Endothelial cell of umbilical vein (primary cell): ENCODE measurements at regions not wholly inside any gene's neighbourhood (a gene's known extent, or its start where the extent isn't known, plus 50 kb on each side); places are given as distances from the start of the nearest gene placed in this dataset.

ENCODE experiments used
- BruUV-seq: library from RNA; stranded (reverse); fragments of 400-500 nt; replicated peaks from 2 replicates; lab custom pipeline; 2021; lab: Mats Ljungman, UMichigan
- CTCF ChIA-PET: fragments of 300-600, 350-600 bp; sonication (Branson Sonifier 250); formaldehyde crosslinking; loops from one replicate; lab custom pipeline; 2021; ENCODE audit warnings: antibody characterized with exemption, inconsistent platforms; lab: Charles Lee
- POLR2A ChIA-PET: fragments of 300-600, 350-600 bp; sonication (Branson Sonifier 250); formaldehyde crosslinking; loops from one replicate; lab custom pipeline; 2021; ENCODE audit warnings: antibody characterized with exemption, inconsistent platforms; lab: Charles Lee
- DNase-seq: peaks from one replicate; pipeline ENCODE4 v3.0.0-alpha.2; 2011; ENCODE audit warnings: low read depth, low spot score
- FAIRE-seq: peaks from 2 replicates; lab custom pipeline; 2011; peaks lifted over from hg19 to GRCh38; lab: Jason Lieb, UNC
- H2AFZ ChIP-seq: 2 replicates; pipeline ENCODE4 v1.6.0; 2012; ENCODE audit warnings: low read depth, low read length, control low read depth, inconsistent platforms
- H3K27ac ChIP-seq: 2 replicates; pipeline ENCODE4 v1.5.1; 2011; ENCODE audit warnings: low read depth, mild to moderate bottlenecking, control low read depth, low read length, moderate library complexity; ENCODE audit not compliant: insufficient read depth
- H3K27me3 ChIP-seq, 2 experiments: 2 replicates each; pipeline versions ENCODE4 v1.6.0 to v1.6.1; 2011; ENCODE audit warnings: low read length in 2 of 2, mixed read lengths in 1 of 2; ENCODE audit not compliant: control insufficient read depth in 2 of 2, insufficient read depth in 2 of 2
- H3K36me3 ChIP-seq, 2 experiments: 2 replicates in 1 of 2; 3 replicates in 1 of 2; pipeline ENCODE4 v1.5.1; 2011; ENCODE audit warnings: low read length in 2 of 2, mild to moderate bottlenecking in 1 of 2, moderate library complexity in 1 of 2; ENCODE audit not compliant: control insufficient read depth in 2 of 2, insufficient read depth in 2 of 2; ENCODE audit errors: extremely low read depth in 1 of 2
- H3K4me1 ChIP-seq: 3 replicates; pipeline ENCODE4 v1.5.1; 2011; ENCODE audit warnings: mild to moderate bottlenecking, low read length; ENCODE audit not compliant: control insufficient read depth, insufficient read depth; ENCODE audit errors: extremely low read depth
- H3K4me2 ChIP-seq: 2 replicates; pipeline ENCODE4 v1.6.1; 2011; ENCODE audit warnings: low read length, control low read depth, mixed read lengths; ENCODE audit not compliant: insufficient read depth
- H3K4me3 ChIP-seq, 3 experiments: fragments of 200-600 bp in 1 of 3; sonication (generic), shearing (Covaris generic) in 1 of 3; replicated peaks in 1 of 3; 2 replicates each; pipeline ENCODE4 v1.5.1; 2011 to 2016; ENCODE audit warnings: control low read depth in 3 of 3, low read length in 3 of 3, mild to moderate bottlenecking in 2 of 3, inconsistent platforms in 1 of 3, low read depth in 1 of 3, moderate library complexity in 1 of 3; ENCODE audit not compliant: insufficient read depth in 1 of 3
- H3K79me2 ChIP-seq: 2 replicates; pipeline ENCODE4 v1.6.0; 2012; ENCODE audit warnings: low read length, inconsistent platforms; ENCODE audit not compliant: control insufficient read depth, insufficient read depth
- H3K9ac ChIP-seq: replicated peaks from 2 replicates; pipeline ENCODE3; 2011; ENCODE audit warnings: low read length, control low read depth; ENCODE audit not compliant: insufficient read depth; ENCODE audit errors: extremely low read depth
- H3K9me1 ChIP-seq: replicated peaks from 3 replicates; pipeline ENCODE4 v1.6.0; 2011; ENCODE audit warnings: mild to moderate bottlenecking, low read length; ENCODE audit not compliant: control insufficient read depth, insufficient read depth; ENCODE audit errors: extremely low read depth
- H3K9me3 ChIP-seq: replicated peaks from 2 replicates; pipeline ENCODE4 v1.5.1; 2012; ENCODE audit warnings: low read length, inconsistent platforms; ENCODE audit not compliant: control insufficient read depth, insufficient read depth
- H4K20me1 ChIP-seq: replicated peaks from 2 replicates; pipeline ENCODE3; 2011; ENCODE audit warnings: mild to moderate bottlenecking, low read length; ENCODE audit not compliant: control insufficient read depth, insufficient read depth; ENCODE audit errors: extremely low read depth
- CTCF ChIP-seq, 2 donors: IDR thresholded peaks; 1 replicate in 1 of 2; 2 replicates in 1 of 2; pipeline ENCODE4 v1.5.1; 2011; ENCODE audit warnings: low read length in 2 of 2, mild to moderate bottlenecking in 2 of 2, moderate library complexity in 2 of 2, control low read depth in 1 of 2, inconsistent platforms in 1 of 2, low read depth in 1 of 2; ENCODE audit not compliant: insufficient read depth in 1 of 2; ENCODE audit errors: extremely low read depth in 1 of 2
- EZH2 ChIP-seq: IDR thresholded peaks from 2 replicates; pipeline ENCODE4 v1.6.1; 2012; ENCODE audit warnings: borderline replicate concordance, low read depth, mild to moderate bottlenecking, moderate library complexity, low read length, inconsistent platforms; ENCODE audit not compliant: severe bottlenecking
- FOS ChIP-seq: IDR thresholded peaks from 2 replicates; pipeline ENCODE4 v1.6.1; 2011; ENCODE audit warnings: mild to moderate bottlenecking, low read length, moderate library complexity, borderline replicate concordance; ENCODE audit not compliant: insufficient read depth
- GATA2 ChIP-seq: IDR thresholded peaks from 2 replicates; pipeline ENCODE4 v1.7.0; 2011; ENCODE audit warnings: low read depth, mild to moderate bottlenecking, moderate library complexity, mixed read lengths, low read length; ENCODE audit not compliant: insufficient read length, insufficient read depth
- JUN ChIP-seq: IDR thresholded peaks from 2 replicates; pipeline ENCODE4 v1.6.1; 2011; ENCODE audit warnings: borderline replicate concordance, low read depth; ENCODE audit not compliant: insufficient read length, insufficient read depth
- MAX ChIP-seq: IDR thresholded peaks from 2 replicates; pipeline ENCODE4 v1.6.1; 2011; ENCODE audit not compliant: insufficient read depth, insufficient read length
- MYC ChIP-seq: IDR thresholded peaks from one replicate; pipeline ENCODE4 v1.6.1; 2011; ENCODE audit warnings: mild to moderate bottlenecking, low read depth, low read length
- POLR2A ChIP-seq: IDR thresholded peaks from 2 replicates; pipeline ENCODE4 v1.6.1; 2012; ENCODE audit warnings: low read depth, mild to moderate bottlenecking, control low read depth, low read length
- POLR2AphosphoS5 ChIP-seq: IDR thresholded peaks from 2 replicates; pipeline ENCODE4 v1.6.1; 2012; ENCODE audit warnings: low read depth, mild to moderate bottlenecking, control low read depth, low read length, moderate library complexity; ENCODE audit not compliant: insufficient read depth
- dilution Hi-C: fragments of 300-500 bp; cut with MboI; formaldehyde crosslinking; loops from one replicate; pipeline ENCODE4 v1.15.0; 2019; ENCODE audit warnings: low sequenced_read_pairs; ENCODE audit not compliant: extremely low pct_ligation_motif_present
- intact Hi-C: fragments of 100-400 bp; cut with micrococcal nuclease; formaldehyde crosslinking; loops from one replicate; pipeline ENCODE4 v1.10.0; 2022

- intact Hi-C loops (no loop called here), dilution Hi-C loops (no loop called here)
- H3K4me2 ChIP-seq = no peak overlapping the region
- no peak overlapping the region for H3K9ac ChIP-seq
- H3K27me3 ChIP-seq = no peaks in the 10 kb centered on the region
- ChIA-PET POLR2A (no interaction called here), CTCF (no interaction called here)
- H4K20me1 ChIP-seq = no peaks in the 10 kb centered on the region
- FAIRE-seq (no peak), DNase-seq (no peak)
- no peak overlapping the region for H2AFZ ChIP-seq
- no TSS peak for BruUV-seq
- H3K27ac ChIP-seq = no peak overlapping the region
- TF ChIP-seq POLR2AphosphoS5 = no peak
- TF ChIP-seq JUN = no peak
- TF ChIP-seq POLR2A = no peak
- TF ChIP-seq MAX = no peak
- TF ChIP-seq MYC = no peak
- TF ChIP-seq EZH2 = no peak
- no peak for TF ChIP-seq GATA2
- no peak for TF ChIP-seq CTCF (IDR thresholded peaks at IDR 0.05; ENCODE audit: extremely low read depth in 1 of 2, insufficient read depth in 1 of 2, low read depth in 1 of 2, low read length in 2 of 2)
- TF ChIP-seq FOS = no peak
- H3K4me1 ChIP-seq = no peaks in the 10 kb centered on the region
- H3K79me2 ChIP-seq = no peaks in the 10 kb centered on the region
- no peak overlapping the region for H3K4me3 ChIP-seq
- H3K36me3 ChIP-seq = no peaks in the 10 kb centered on the region
- no peaks in the 10 kb centered on the region for H3K9me3 ChIP-seq
- H3K9me1 ChIP-seq = no peaks in the 10 kb centered on the region
Measured at GRCh38 chr2:3076848-3077642, 300.6 kb downstream of the EIPR1 start.
